Adrenal gland (tissue), 9 donors: ENCODE measurements at regions not wholly inside any gene's neighbourhood (a gene's known extent, or its start where the extent isn't known, plus 50 kb on each side); places are given as distances from the start of the nearest gene placed in this dataset.

Experiments used
- DNase-seq, 7 donors: peaks; one replicate each; pipeline ENCODE4 v3.0.0-alpha.2; 2019 to 2020
- H3K27ac ChIP-seq, 5 donors: fragments of 200-600 bp; sonication (generic) in 4 of 5; 1 replicate in 3 of 5; 2 replicates in 2 of 5; pipeline versions ENCODE4 v1.5.1 to v1.8.0; 2016 to 2020; ENCODE audit warnings: mild to moderate bottlenecking in 1 of 5
- H3K27me3 ChIP-seq: fragments of 200-600 bp; 2 replicates; pipeline ENCODE4 v1.8.0; 2021
- H3K36me3 ChIP-seq, 2 donors: fragments of 200-600 bp; replicated peaks in 1 of 2; 1 replicate in 1 of 2; 2 replicates in 1 of 2; pipeline versions ENCODE4 v1.5.1 to v1.8.0; 2018 to 2022
- H3K4me1 ChIP-seq, 2 donors: fragments of 200-600 bp; replicated peaks in 1 of 2; 1 replicate in 1 of 2; 2 replicates in 1 of 2; pipeline versions ENCODE4 v1.5.1 to v1.8.0; 2018 to 2021
- H3K4me3 ChIP-seq, 4 donors: fragments of 200-600 bp; sonication (generic) in 3 of 4; one replicate each; pipeline ENCODE4 v1.5.1; 2016 to 2018
- H3K9me3 ChIP-seq, 3 donors: fragments of 200-600 bp; sonication (generic) in 1 of 3; replicated peaks in 1 of 3; 1 replicate in 2 of 3; 2 replicates in 1 of 3; pipeline versions ENCODE4 v1.5.1 to v1.8.0; 2016 to 2021
- CTCF ChIP-seq, 6 experiments: fragments of 450-650 bp in 4 of 6; fragments of 200-600 bp in 2 of 6; sonication (generic) in 1 of 6; IDR thresholded peaks; 1 replicate in 5 of 6; 2 replicates in 1 of 6; pipeline versions ENCODE4 v1.5.1 to v1.8.0; 2016 to 2021; ENCODE audit warnings: antibody characterized with exemption in 6 of 6, mild to moderate bottlenecking in 2 of 6, moderate library complexity in 1 of 6
- POLR2A ChIP-seq, 2 donors: fragments of 450-650 bp; IDR thresholded peaks; one replicate each; pipeline ENCODE4 v1.6.1; 2017; ENCODE audit warnings: antibody characterized with exemption in 2 of 2, mild to moderate bottlenecking in 2 of 2, moderate library complexity in 1 of 2
- WGBS, 4 donors: extraction: QIAGEN DNeasy Blood & Tissue Kit in 2 of 4; methylation state at CpG; one replicate each; pipeline versions ENCODE4 v1.1.5 to v1.1.7; 2013 to 2017; 5-methylcytosine and 5-hydroxymethylcytosine counted together
- intact Hi-C, 2 donors: fragments of 100-400 bp; cut with DNase I; formaldehyde crosslinking; loops; one replicate each; pipeline versions ENCODE4 v1.14.1 to v1.15.0; 2022 to 2023
- donor health status: healthy with polysubstance abuse.
- donor health status: Bipolar disorder and iron deficiency.
- donor health status: DM: yes; HTN: yes; CAD: no.
- donor health status: DM: no; HTN: no; CAD: no.
- donor health status: DM: no; HTN: no; CAD: no.

- H3K36me3 ChIP-seq = no peaks in the 10 kb centered on the region
- H3K27me3 ChIP-seq = no peaks in the 10 kb centered on the region
- DNase-seq = no peak
- H3K27ac ChIP-seq = no peak overlapping the region
- intact Hi-C loops = no loop called here
- H3K4me3 ChIP-seq = no peak overlapping the region
- H3K9me3 ChIP-seq = no peaks in the 10 kb centered on the region
- 72 to 81% (median 78%) methylated on average over 4 of the region's 4 CpGs for WGBS, 4 donors
- H3K4me1 ChIP-seq = no peaks in the 10 kb centered on the region
- TF ChIP-seq POLR2A (IDR thresholded peaks at IDR 0.05) (no peak), CTCF (IDR thresholded peaks at IDR 0.05) (no peak)
Measured at GRCh38 chr17:71464241-71464640, 656.6 kb upstream of the SOX9 start.

GRCh38 chr17:71464751-71465150 lies 656.1 kb upstream of the SOX9 start:
- no peak for DNase-seq
- H3K36me3 ChIP-seq = no peaks in the 10 kb centered on the region
- H3K4me1 ChIP-seq = no peaks in the 10 kb centered on the region
- no peak overlapping the region for H3K27ac ChIP-seq
- H3K4me3 ChIP-seq = no peak overlapping the region
- no peaks in the 10 kb centered on the region for H3K27me3 ChIP-seq
- intact Hi-C loops = no loop called here
- WGBS, 4 donors = 77 to 87% (median 81%) methylated on average over 5 of the region's 5 CpGs
- H3K9me3 ChIP-seq = no peaks in the 10 kb centered on the region
- TF ChIP-seq POLR2A (IDR thresholded peaks at IDR 0.05) = no peak
- no peak for TF ChIP-seq CTCF (IDR thresholded peaks at IDR 0.05)

GRCh38 chr17:71467719-71468118 lies 653.1 kb upstream of the SOX9 start:
- Histone ChIP-seq H3K27me3 (no peaks in the 10 kb centered on the region), H3K4me1 (no peaks in the 10 kb centered on the region), H3K9me3 (no peaks in the 10 kb centered on the region), H3K27ac (no peak overlapping the region), H3K4me3 (no peak overlapping the region), H3K36me3 (no peaks in the 10 kb centered on the region)
- intact Hi-C loops = no loop called here
- no peak for DNase-seq
- 83 to 87% (median 85%) methylated on average over 2 of the region's 2 CpGs for WGBS, 4 donors
- TF ChIP-seq POLR2A (IDR thresholded peaks at IDR 0.05) (no peak), CTCF (IDR thresholded peaks at IDR 0.05) (no peak)

- 82 to 92% (median 88%) methylated on average over 3 of the region's 3 CpGs for WGBS, 4 donors
- H3K27ac ChIP-seq = no peak overlapping the region
- intact Hi-C loops = loop anchor here in 1 of 2 donors (5.0 to 10.0 kb wide), 2 partner anchors 652 to 1075 kb away; partner anchors contain the start of gene SOX9
Measured at GRCh38 chr17:71470062-71470461, 650.8 kb upstream of the SOX9 start.

More at GRCh38 chr17:71470062-71470461, 650.8 kb upstream of the SOX9 start:
- no peak for TF ChIP-seq CTCF (IDR thresholded peaks at IDR 0.05)
- TF ChIP-seq POLR2A (IDR thresholded peaks at IDR 0.05) = no peak
- Histone ChIP-seq H3K9me3 (no peaks in the 10 kb centered on the region), H3K27me3 (peaks cover 4% of the 10 kb centered on the region), H3K4me1 (no peaks in the 10 kb centered on the region), H3K36me3 (no peaks in the 10 kb centered on the region), H3K4me3 (no peak overlapping the region)
- DNase-seq = no peak
